IgD-negative memory B cell (primary cell): ENCODE measurements at regions not wholly inside any gene's neighbourhood (a gene's known extent, or its start where the extent isn't known, plus 50 kb on each side); places are given as distances from the start of the nearest gene placed in this dataset.

Experiments used
- H3K27ac Mint-ChIP-seq, 3 donors: one replicate each; pipeline ENCODE4 v1.8.0; 2020 to 2022; ENCODE audit warnings: mild to moderate bottlenecking in 3 of 3, mixed read lengths in 3 of 3, moderate library complexity in 1 of 3
- H3K27me3 Mint-ChIP-seq: one replicate; pipeline ENCODE4 v1.8.0; 2021; ENCODE audit warnings: mixed read lengths
- H3K36me3 Mint-ChIP-seq: one replicate; pipeline ENCODE4 v1.8.0; 2020; ENCODE audit warnings: mild to moderate bottlenecking, mixed read lengths
- H3K4me1 Mint-ChIP-seq, 3 donors: one replicate each; pipeline ENCODE4 v1.8.0; 2020 to 2022; ENCODE audit warnings: mixed read lengths in 3 of 3, mild to moderate bottlenecking in 1 of 3
- H3K4me3 Mint-ChIP-seq, 4 donors: one replicate each; pipeline ENCODE4 v1.8.0; 2020 to 2022; ENCODE audit warnings: mild to moderate bottlenecking in 4 of 4, mixed read lengths in 4 of 4, moderate library complexity in 3 of 4
- H3K9me3 Mint-ChIP-seq, 3 donors: one replicate each; pipeline ENCODE4 v1.8.0; 2020 to 2021; ENCODE audit warnings: mixed read lengths in 3 of 3, mild to moderate bottlenecking in 1 of 3

DNA sequence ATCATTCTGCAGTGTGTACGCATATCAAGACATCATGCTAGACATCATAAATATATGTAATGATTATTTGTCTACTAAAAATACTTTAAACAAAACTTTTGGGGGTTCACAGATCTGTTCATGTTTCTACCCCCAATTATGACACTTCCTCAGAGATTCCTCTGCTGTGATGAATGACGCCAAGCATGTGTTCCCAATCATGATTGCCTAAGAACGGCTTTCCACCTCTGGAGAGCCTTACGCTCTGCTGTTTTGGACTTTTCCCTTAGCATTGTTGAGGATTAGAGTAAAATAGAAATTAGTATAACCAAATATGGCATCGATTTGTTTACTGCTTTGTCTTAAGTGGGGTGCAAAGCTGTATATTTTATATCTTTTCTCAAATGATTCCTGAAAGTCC lies 236.3 kb upstream of the IGFBP3 start:
- H3K27me3 Mint-ChIP-seq, result no peaks in the 10 kb centered on the region

DNA sequence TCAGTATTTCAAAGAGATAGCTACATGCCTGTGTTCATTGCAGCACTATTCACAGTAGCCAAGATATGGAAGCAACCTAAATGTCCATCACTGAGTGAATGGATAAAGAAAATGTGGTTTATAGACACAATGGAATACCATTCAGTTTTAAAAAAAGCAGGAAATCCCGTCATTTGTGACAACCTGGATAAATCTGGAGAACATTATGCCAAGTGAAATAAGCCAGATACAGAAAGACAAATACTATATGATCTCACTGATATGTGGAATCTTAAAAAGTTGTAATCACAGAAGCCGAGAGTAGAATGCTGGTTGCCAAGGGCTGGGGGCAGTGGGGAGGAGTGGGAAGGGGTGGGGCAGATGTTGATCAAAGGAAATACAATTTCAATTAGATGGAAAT lies 235.8 kb upstream of the IGFBP3 start:
- H3K36me3 Mint-ChIP-seq, result no peaks in the 10 kb centered on the region
- H3K27ac Mint-ChIP-seq, result no peak overlapping the region
- H3K4me3 Mint-ChIP-seq, result no peak overlapping the region
- H3K27me3 Mint-ChIP-seq, result no peaks in the 10 kb centered on the region
- H3K9me3 Mint-ChIP-seq, result no peaks in the 10 kb centered on the region
- H3K4me1 Mint-ChIP-seq, result no peaks in the 10 kb centered on the region

More for the DNA sequence above, 236.3 kb upstream of the IGFBP3 start:
- Mint-ChIP-seq H3K36me3 (no peaks in the 10 kb centered on the region), H3K27ac (no peak overlapping the region), H3K4me1 (no peaks in the 10 kb centered on the region), H3K9me3 (no peaks in the 10 kb centered on the region), H3K4me3 (no peak overlapping the region)

DNA sequence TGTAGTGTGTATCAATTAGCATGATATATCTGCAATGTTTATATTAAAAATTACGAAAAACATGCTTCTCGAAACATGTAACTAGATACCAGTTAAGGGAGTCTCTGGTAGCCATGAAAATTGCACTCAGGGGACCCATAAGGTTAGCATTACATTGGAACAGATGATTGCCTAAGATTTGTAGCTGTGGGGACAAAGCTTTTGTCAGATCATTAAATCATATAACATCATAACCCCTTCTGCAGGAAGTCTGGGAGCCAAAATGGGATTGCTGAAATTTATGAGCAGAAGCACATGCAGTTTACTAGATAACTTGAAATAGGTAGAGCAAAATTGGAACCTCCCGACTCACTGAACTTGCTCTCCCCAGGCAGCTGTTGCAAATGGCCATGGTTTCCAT lies 235.0 kb upstream of the IGFBP3 start:
- Mint-ChIP-seq H3K27ac (no peak overlapping the region), H3K9me3 (no peaks in the 10 kb centered on the region), H3K27me3 (no peaks in the 10 kb centered on the region), H3K36me3 (no peaks in the 10 kb centered on the region), H3K4me1 (no peaks in the 10 kb centered on the region), H3K4me3 (no peak overlapping the region)

DNA sequence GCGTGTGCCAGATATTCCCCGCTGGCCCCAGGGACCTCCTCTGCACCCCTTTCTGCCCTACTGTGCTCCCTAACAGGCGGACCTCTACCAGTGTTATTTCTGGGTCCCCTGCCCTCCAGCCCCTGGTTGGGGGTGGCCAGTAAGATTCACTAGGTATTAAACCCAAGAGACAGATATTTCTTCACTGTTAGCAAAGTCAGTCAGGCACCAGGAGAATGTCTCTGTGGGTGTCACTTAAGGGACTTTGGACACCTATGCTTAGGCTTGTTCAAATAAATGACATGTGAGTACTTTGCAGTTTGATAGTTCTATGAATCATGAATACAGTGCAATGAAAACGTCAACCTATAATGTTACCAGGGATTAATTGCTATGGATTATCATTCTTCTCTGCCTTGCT lies 234.3 kb upstream of the IGFBP3 start:
- Mint-ChIP-seq H3K27ac (no peak overlapping the region), H3K36me3 (no peaks in the 10 kb centered on the region), H3K27me3 (no peaks in the 10 kb centered on the region), H3K4me3 (no peak overlapping the region), H3K4me1 (no peaks in the 10 kb centered on the region), H3K9me3 (no peaks in the 10 kb centered on the region)

DNA sequence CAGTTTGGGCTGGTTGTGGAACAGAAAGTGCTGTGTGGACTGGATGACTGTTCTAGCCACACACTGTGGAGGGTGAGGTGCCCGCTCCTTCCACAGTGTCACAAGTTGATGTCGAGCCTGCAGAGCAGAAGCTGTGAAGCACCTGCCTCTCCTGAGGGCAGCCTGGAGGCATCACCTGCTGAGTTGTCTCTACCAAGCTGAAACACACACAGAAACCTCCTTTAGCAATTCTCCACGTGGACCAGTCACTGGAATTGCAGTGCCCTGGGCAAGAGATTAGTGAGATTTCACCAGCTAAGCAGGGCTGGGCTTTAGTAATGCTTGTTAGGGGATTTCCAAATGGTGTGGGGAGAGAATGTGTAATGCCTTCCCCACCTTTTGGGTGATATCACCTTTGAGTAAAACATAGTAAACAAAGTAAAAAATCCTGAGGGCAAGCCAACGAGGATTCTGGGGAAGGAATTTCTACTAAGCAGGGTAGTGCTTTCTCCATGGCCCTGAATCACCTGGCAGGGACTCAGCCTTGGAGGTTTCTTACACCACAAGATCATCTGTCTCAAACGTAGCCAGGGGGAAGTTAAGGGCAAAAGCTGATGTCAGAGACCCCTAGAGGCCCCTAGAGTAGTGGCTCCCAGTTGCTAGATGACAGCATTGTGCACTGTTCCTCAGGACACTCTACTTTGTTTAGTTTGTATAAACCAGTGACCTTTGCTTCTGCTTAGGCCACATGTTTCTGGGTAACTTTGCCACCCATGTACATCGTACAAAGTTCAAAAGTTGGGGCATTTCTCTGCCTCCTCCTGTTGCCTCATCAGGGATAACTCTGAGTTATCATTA lies 233.1 kb upstream of the IGFBP3 start:
- Mint-ChIP-seq H3K9me3 (peaks cover 0 to 3% (median 0%) of the 10 kb centered on the region in 3 donors), H3K4me1 (no peaks in the 10 kb centered on the region), H3K4me3 (no peak overlapping the region), H3K27ac (no peak overlapping the region), H3K36me3 (no peaks in the 10 kb centered on the region), H3K27me3 (no peaks in the 10 kb centered on the region)

DNA sequence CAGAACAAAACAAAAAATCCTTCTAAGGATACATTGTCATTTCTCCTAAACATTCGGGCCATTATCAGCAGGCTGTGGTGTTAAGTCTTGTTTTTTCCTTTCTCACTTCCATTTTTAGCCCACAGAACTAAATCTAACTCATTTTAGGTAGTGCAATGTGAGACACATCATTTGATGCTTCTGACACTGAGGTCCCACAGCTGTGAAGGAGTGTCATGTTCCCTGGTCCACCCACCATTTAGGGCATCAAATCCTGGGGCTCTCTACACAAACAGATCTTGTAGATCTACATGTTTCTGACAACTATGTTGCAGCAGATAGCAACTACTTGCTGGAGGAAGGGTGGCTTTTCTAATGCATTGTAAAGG lies 232.5 kb upstream of the IGFBP3 start:
- no peak overlapping the region for H3K27ac Mint-ChIP-seq

DNA sequence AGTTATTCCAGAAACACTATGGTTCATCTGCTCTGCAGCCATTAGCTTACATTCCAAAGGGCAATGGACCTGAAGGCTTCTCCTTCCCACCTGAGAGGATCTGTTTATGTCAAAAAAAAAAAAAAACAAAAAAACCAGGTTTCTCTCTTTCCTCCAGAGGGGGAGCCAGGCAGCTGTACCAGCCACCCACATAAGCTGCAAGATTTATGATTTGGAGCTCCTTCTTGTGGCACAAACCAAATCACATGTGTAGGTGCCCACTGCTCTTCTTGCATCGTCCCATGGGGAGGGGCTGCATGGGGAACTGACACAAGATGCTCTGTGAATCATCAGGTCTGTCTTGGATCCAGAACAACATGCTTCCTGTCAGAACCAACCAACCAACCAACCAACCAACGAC lies 231.6 kb upstream of the IGFBP3 start:
- H3K4me3 Mint-ChIP-seq, result peak overlapping the region in 1 of 4 donors; percentile 45
- no peaks in the 10 kb centered on the region for H3K27me3 Mint-ChIP-seq
- no peak overlapping the region for H3K27ac Mint-ChIP-seq
- H3K9me3 Mint-ChIP-seq, result peaks cover 0 to 3% (median 0%) of the 10 kb centered on the region in 3 donors
- no peaks in the 10 kb centered on the region for H3K36me3 Mint-ChIP-seq
- H3K4me1 Mint-ChIP-seq, result no peaks in the 10 kb centered on the region

More for the DNA sequence above, 232.5 kb upstream of the IGFBP3 start:
- Mint-ChIP-seq H3K9me3 (peaks cover 0 to 3% (median 0%) of the 10 kb centered on the region in 3 donors), H3K4me3 (no peak overlapping the region), H3K27me3 (no peaks in the 10 kb centered on the region), H3K4me1 (no peaks in the 10 kb centered on the region), H3K36me3 (no peaks in the 10 kb centered on the region)

DNA sequence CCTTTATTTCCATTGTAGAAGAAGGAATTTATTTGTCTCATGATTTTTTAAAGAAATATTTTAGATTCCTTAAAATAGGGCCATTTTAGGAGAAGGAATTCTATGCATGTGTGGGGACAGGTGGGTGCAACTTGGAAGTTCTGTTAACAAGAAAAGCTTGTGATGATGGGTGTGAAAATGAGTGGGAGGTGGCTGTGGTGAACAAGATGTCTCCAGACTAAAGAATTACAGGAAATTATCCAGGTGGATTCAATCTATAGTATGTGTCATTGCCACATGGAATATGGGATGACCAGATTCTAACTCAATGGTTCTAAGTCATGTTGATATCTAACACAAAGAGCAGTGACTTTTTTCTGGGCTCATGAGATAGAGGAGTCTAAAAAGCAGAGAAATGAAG lies 229.6 kb upstream of the IGFBP3 start:
- peaks cover 0 to 3% (median 2%) of the 10 kb centered on the region in 3 donors for H3K9me3 Mint-ChIP-seq
- H3K4me1 Mint-ChIP-seq, result no peaks in the 10 kb centered on the region
- no peak overlapping the region for H3K4me3 Mint-ChIP-seq
- no peak overlapping the region for H3K27ac Mint-ChIP-seq
- H3K36me3 Mint-ChIP-seq, result no peaks in the 10 kb centered on the region
- no peaks in the 10 kb centered on the region for H3K27me3 Mint-ChIP-seq

DNA sequence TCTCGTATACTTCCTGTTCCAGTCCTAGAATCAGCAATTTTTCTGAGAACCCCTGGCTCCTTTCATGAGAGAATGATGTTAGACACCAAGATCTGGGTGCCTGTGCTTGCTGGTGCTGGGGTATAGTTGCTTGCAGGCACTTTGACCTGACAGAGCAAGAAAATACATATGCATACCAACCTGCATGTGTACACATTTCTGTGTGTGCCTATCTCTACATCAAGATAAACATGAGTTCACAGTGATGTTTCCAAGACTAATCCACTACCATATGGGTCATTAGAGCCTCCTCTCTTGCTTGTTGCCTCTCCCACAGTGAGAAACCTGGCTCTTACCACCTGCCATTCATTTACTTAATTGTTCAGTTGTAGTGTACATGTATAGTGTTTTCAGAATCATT lies 229.1 kb upstream of the IGFBP3 start:
- no peaks in the 10 kb centered on the region for H3K36me3 Mint-ChIP-seq
- no peaks in the 10 kb centered on the region for H3K4me1 Mint-ChIP-seq
- H3K9me3 Mint-ChIP-seq, result peaks cover 0 to 3% (median 2%) of the 10 kb centered on the region in 3 donors
- no peaks in the 10 kb centered on the region for H3K27me3 Mint-ChIP-seq
- no peak overlapping the region for H3K4me3 Mint-ChIP-seq
- no peak overlapping the region for H3K27ac Mint-ChIP-seq

DNA sequence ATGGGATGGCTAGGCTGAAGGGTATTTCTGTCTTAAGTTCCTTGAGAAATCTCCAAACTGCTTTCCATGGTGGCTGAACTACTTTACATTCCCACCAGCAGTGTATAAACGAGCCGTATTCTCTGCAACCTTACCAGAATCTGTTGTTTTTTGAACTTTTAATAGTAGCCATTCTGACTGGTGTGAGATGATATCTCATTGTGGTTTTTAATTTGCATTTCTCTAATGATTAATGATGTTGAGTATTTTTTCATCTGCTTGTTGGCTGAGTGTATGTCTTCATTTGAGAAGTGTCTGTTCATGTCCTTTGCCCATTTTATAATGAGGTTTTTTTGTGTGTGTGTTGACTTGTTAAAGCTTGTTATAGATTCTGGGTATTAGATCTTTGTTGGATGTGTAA lies 226.8 kb upstream of the IGFBP3 start:
- Mint-ChIP-seq H3K4me1 (no peaks in the 10 kb centered on the region), H3K9me3 (peaks cover 0 to 3% (median 2%) of the 10 kb centered on the region in 3 donors), H3K27me3 (no peaks in the 10 kb centered on the region), H3K27ac (no peak overlapping the region), H3K36me3 (no peaks in the 10 kb centered on the region), H3K4me3 (no peak overlapping the region)

DNA sequence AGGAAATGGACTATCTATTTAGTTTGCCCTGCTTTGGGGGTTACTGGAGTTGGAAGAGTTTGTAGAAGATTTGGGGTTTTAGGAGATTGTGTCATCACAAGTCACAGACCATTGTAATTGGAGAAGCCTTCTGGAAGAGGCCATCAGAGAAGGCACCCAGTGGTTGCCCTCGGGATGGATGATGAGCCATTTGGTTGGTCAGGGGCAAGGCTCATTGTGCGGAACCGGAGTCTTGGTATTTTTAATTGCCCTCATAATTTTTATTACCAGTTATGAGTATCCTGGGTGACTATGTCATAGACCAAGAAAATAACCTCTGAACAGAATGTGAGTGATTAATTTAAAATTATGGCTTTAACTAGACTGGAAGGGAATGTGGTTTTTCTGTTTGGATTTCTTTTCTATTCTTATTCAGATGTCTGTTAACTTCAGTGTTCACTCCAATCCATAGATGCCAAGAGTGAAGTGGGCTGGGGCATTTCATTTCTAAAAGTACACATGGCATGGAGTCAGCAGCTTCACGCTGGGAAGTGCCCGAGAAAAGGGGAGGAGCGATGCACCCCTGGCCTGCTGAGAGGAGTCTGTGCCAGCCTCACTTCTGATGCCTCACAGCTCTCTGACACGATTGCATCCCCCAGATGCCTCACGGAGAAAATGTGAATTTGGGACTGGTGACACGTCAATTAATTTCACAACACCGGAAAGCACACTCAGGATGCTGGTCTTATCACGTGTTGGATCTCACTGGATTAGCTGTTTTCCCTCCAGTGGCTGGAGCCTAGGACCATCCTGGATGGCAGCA lies 225.6 kb upstream of the IGFBP3 start:
- H3K27me3 Mint-ChIP-seq, result no peaks in the 10 kb centered on the region

DNA sequence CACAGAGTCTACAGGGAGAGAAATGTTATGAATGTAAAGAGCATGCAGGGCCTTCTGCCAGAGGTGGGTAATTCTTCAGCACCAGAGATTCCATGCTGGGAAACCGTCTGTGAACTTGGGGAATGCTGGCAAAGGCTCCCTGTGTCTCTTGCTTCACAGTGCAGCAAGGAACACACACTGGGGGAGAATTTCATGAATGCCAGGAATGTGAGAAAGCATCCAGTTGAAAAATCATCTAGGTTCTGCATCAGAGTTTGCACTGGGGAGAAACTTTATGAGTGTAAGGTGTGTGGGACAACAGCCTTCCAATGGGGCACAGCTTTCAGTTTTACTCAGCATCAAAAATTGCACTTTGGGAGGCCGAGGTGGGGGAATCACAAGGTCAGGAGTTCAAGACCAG lies 224.3 kb upstream of the IGFBP3 start:
- H3K4me1 Mint-ChIP-seq, result no peaks in the 10 kb centered on the region
- no peaks in the 10 kb centered on the region for H3K27me3 Mint-ChIP-seq
- no peak overlapping the region for H3K27ac Mint-ChIP-seq
- H3K36me3 Mint-ChIP-seq, result no peaks in the 10 kb centered on the region
- H3K4me3 Mint-ChIP-seq, result no peak overlapping the region
- H3K9me3 Mint-ChIP-seq, result peaks cover 0 to 3% (median 2%) of the 10 kb centered on the region in 3 donors

More for the DNA sequence above, 225.6 kb upstream of the IGFBP3 start:
- H3K36me3 Mint-ChIP-seq, result no peaks in the 10 kb centered on the region
- H3K4me1 Mint-ChIP-seq, result no peaks in the 10 kb centered on the region
- no peak overlapping the region for H3K4me3 Mint-ChIP-seq
- peaks cover 0 to 3% (median 2%) of the 10 kb centered on the region in 3 donors for H3K9me3 Mint-ChIP-seq
- peak overlapping the region in 1 of 3 donors; percentile 35 for H3K27ac Mint-ChIP-seq

DNA sequence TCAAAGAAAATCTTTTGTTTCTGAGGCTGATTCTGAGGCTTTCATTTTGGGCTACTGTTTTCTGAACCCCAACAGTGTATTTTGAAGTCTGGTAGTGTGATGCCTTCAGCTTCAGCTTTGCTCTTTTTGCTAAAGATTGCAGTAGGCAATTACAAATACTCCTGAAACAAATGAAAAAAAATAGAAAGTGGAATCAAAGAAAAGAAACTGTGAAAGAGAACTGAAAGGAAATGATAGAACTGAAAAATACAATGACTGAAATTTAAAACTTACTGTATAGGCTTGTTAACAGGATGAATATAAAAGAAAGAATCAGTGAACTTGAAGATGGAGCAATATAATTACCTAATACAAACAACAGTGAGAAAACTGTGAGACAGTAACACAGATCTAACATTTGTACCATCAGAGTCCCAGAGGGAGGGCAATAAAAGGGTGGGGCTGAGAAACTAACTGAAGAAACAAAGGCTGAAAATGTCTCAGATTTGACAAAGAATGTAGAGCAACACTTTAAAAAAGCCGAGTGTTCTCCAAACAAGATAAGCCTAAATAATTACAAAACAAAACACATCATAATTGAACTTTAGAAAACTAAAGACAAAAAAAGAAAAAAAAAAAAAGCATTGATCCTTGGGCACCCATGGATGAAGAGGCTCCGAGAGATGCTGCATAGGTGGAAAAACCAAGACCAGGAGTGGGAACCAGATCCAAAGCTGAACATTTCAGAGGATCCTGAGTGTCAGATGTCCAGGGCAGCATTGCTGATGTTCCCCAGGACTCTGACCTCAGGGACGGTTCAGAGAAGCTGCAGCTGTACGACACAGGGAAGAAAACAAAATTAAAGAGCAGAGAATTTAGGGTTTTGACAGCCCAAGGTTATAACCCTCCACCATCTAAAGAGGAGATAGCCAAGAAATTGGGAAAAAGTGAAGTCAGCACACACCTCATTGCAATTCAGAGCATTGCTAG lies 223.2 kb upstream of the IGFBP3 start:
- Mint-ChIP-seq H3K27me3 (no peaks in the 10 kb centered on the region), H3K9me3 (peaks cover 0 to 2% (median 0%) of the 10 kb centered on the region in 3 donors), H3K36me3 (no peaks in the 10 kb centered on the region), H3K4me3 (no peak overlapping the region), H3K4me1 (peaks cover 0 to 1% (median 0%) of the 10 kb centered on the region in 3 donors), H3K27ac (no peak overlapping the region)

DNA sequence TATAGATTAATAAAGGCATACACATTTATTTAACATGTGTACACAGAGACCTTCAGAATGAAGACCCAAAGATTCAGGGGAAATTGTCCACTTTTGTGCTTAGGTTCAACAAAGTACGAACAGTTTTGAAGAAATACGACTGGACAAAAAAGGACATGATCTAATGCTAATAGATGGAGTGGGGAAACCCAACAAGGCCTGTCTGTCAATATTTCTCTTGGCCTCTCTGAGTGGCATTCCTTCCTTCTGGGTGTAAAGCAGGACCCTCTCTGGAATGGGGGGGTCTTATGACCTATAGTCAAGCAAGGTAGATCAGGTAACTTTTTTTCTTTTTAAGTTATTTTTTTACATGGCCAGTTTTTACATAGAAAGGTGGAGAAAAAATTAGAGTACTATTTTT lies 222.3 kb upstream of the IGFBP3 start:
- Mint-ChIP-seq H3K27me3 (no peaks in the 10 kb centered on the region), H3K9me3 (peaks cover 0 to 2% (median 0%) of the 10 kb centered on the region in 3 donors), H3K4me1 (peaks cover 0 to 1% (median 0%) of the 10 kb centered on the region in 3 donors), H3K36me3 (no peaks in the 10 kb centered on the region), H3K27ac (no peak overlapping the region), H3K4me3 (no peak overlapping the region)

DNA sequence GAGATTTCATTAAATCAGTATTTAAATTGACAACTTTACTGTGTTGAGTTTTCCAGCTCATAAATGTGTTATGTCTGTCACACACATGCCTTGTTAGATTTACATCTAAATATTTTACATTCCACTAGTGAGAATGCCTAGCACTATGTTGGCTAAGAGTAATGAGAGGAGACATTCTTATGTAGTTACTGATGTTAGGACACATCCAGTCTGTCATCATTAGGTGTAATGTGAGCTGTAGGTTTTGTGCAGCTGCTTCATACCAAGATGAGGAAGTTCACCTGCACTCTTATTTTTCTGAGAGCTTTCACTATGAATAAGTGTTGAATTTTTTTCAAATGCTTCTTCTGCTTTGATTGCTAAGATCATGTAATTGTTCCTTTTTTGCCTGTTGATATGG lies 218.0 kb upstream of the IGFBP3 start:
- no peak overlapping the region for H3K4me3 Mint-ChIP-seq
- H3K27ac Mint-ChIP-seq, result no peak overlapping the region
- H3K27me3 Mint-ChIP-seq, result no peaks in the 10 kb centered on the region
- H3K9me3 Mint-ChIP-seq, result no peaks in the 10 kb centered on the region
- peaks cover 0 to 1% (median 0%) of the 10 kb centered on the region in 3 donors for H3K4me1 Mint-ChIP-seq
- no peaks in the 10 kb centered on the region for H3K36me3 Mint-ChIP-seq
